HepG2 (cell line): ENCODE measurements at regions not wholly inside any gene's neighbourhood (a gene's known extent, or its start where the extent isn't known, plus 50 kb on each side); places are given as distances from the start of the nearest gene placed in this dataset.

Experiments used
- ATAC-seq: fragments of 200-7000 bp; cut with Tn5 transposase; 3 replicates; pipeline ENCODE4 v1.9.1; 2020; ENCODE audit warnings: mild to moderate bottlenecking, moderate library complexity
- BruUV-seq: library from RNA; stranded (reverse); fragments of 400-500 nt; replicated peaks from 2 replicates; lab custom pipeline; 2021; lab: Mats Ljungman, UMichigan
- CTCF ChIA-PET: fragments of 300-600 bp; formaldehyde crosslinking; extraction: SDS; loops from one replicate; lab custom pipeline; 2021; ENCODE audit warnings: low total read pairs, inconsistent platforms, low intra/inter-chr PET ratio; lab: Yijun Ruan, JAX
- POLR2A ChIA-PET: fragments of 350-600 bp; sonication (Branson Sonifier 250); formaldehyde crosslinking; loops from one replicate; lab custom pipeline; 2020; ENCODE audit warnings: antibody characterized with exemption, inconsistent platforms; lab: Yijun Ruan, JAX
- DNase-seq: peaks from one replicate; pipeline ENCODE4 v3.0.0-alpha.2; 2015; ENCODE audit warnings: low spot score
- FAIRE-seq: peaks from 3 replicates; lab custom pipeline; 2011; peaks lifted over from hg19 to GRCh38; lab: Jason Lieb, UNC
- H2AFZ ChIP-seq: one replicate; pipeline ENCODE4 v1.6.1; 2011; ENCODE audit warnings: low read length, inconsistent platforms
- H3K27ac ChIP-seq: fragments of 300-600 bp; 3 replicates; pipeline ENCODE4 v1.8.0; 2011; ENCODE audit warnings: mixed run types, mild to moderate bottlenecking, mixed read lengths, low read length, inconsistent platforms; ENCODE audit not compliant: insufficient read depth; ENCODE audit errors: extremely low read length
- H3K27me3 ChIP-seq, 2 experiments: fragments of 200-600 bp in 1 of 2; 2 replicates in 1 of 2; 3 replicates in 1 of 2; pipeline versions ENCODE4 v1.6.0 to v1.8.0; 2011; ENCODE audit warnings: low read length in 2 of 2, mild to moderate bottlenecking in 2 of 2, moderate library complexity in 2 of 2, inconsistent platforms in 1 of 2; ENCODE audit not compliant: insufficient read depth in 2 of 2, control insufficient read depth in 1 of 2
- H3K36me3 ChIP-seq, 2 experiments: fragments of 200-600 bp in 1 of 2; replicated peaks in 1 of 2; 2 replicates in 1 of 2; 3 replicates in 1 of 2; pipeline versions ENCODE4 v1.5.1 to v1.8.0; 2011; ENCODE audit warnings: low read length in 2 of 2, inconsistent platforms in 1 of 2; ENCODE audit not compliant: insufficient read depth in 2 of 2, control insufficient read depth in 1 of 2
- H3K4me1 ChIP-seq: 2 replicates; pipeline ENCODE4 v1.5.1; 2012; ENCODE audit warnings: low read length, inconsistent platforms; ENCODE audit not compliant: insufficient read depth
- H3K4me2 ChIP-seq: 2 replicates; pipeline ENCODE4 v1.6.0; 2011; ENCODE audit warnings: low read depth, low read length, inconsistent platforms
- H3K4me3 ChIP-seq, 3 experiments: fragments of 200-600 bp in 1 of 3; sonication (generic), shearing (Covaris generic) in 1 of 3; replicated peaks in 1 of 3; 2 replicates each; pipeline ENCODE4 v1.5.1; 2011 to 2016; ENCODE audit warnings: low read length in 3 of 3, inconsistent platforms in 2 of 3, low read depth in 2 of 3, mild to moderate bottlenecking in 2 of 3, control low read depth in 1 of 3, mixed read lengths in 1 of 3; ENCODE audit not compliant: insufficient read depth in 1 of 3
- H3K79me2 ChIP-seq: one replicate; pipeline ENCODE4 v1.6.1; 2011; ENCODE audit warnings: low read length, inconsistent platforms; ENCODE audit not compliant: insufficient read depth
- H3K9ac ChIP-seq: 2 replicates; pipeline ENCODE4 v1.6.0; 2011; ENCODE audit warnings: mild to moderate bottlenecking, low read depth, low read length, inconsistent platforms; ENCODE audit not compliant: insufficient read depth
- H3K9me3 ChIP-seq: 2 replicates; pipeline ENCODE4 v1.5.1; 2012; ENCODE audit warnings: mild to moderate bottlenecking, low read length
- H4K20me1 ChIP-seq: 2 replicates; pipeline ENCODE4 v1.6.0; 2011; ENCODE audit warnings: inconsistent platforms, mild to moderate bottlenecking, low read length, moderate library complexity; ENCODE audit not compliant: insufficient read depth
- CENPX ChIP-seq: sonication (generic); formaldehyde crosslinking; IDR thresholded peaks from 2 replicates; pipeline ENCODE4 v1.9.0; 2021; ENCODE audit warnings: mild to moderate bottlenecking, missing genetic modification reagents, moderate library complexity
- MED13 ChIP-seq: sonication (generic); formaldehyde crosslinking; IDR thresholded peaks from 2 replicates; pipeline ENCODE4 v1.5.0; 2020; ENCODE audit warnings: missing genetic modification reagents
- RBM22 ChIP-seq: fragments of 200-400 bp; formaldehyde crosslinking; optimal IDR thresholded peaks from 2 replicates; pipeline ENCODE3; 2017; ENCODE audit warnings: mild to moderate bottlenecking, low read length, moderate library complexity
- ZC3H4 ChIP-seq: sonication (generic); formaldehyde crosslinking; IDR thresholded peaks from 2 replicates; pipeline ENCODE4 v1.4.0; 2020; ENCODE audit warnings: missing genetic modification reagents, borderline replicate concordance
- ZNF331 ChIP-seq: sonication (generic); formaldehyde crosslinking; IDR thresholded peaks from 2 replicates; pipeline ENCODE4 v1.4.0; 2020; ENCODE audit warnings: missing genetic modification reagents
- ZNF333 ChIP-seq: sonication (generic); formaldehyde crosslinking; IDR thresholded peaks from 2 replicates; pipeline ENCODE4 v1.4.0; 2020; ENCODE audit warnings: mild to moderate bottlenecking, missing genetic modification reagents, borderline replicate concordance
- ZNF431 ChIP-seq: sonication (generic); formaldehyde crosslinking; IDR thresholded peaks from 2 replicates; pipeline ENCODE4 v1.9.0; 2022; ENCODE audit warnings: missing genetic modification reagents, low read depth, mild to moderate bottlenecking, borderline replicate concordance
- ZNF678 ChIP-seq: sonication (generic); formaldehyde crosslinking; IDR thresholded peaks from 2 replicates; pipeline ENCODE4 v1.4.0; 2020; ENCODE audit warnings: mild to moderate bottlenecking, missing genetic modification reagents
- WGBS: methylation state at CpG from one replicate; pipeline ENCODE4 v1.1.6; 2017; ENCODE audit warnings: low lambda C conversion rate; 5-methylcytosine and 5-hydroxymethylcytosine counted together
- in situ Hi-C: cut with HindIII; loops from 2 replicates; pipeline ENCODE4 v1.10.0; 2017; ENCODE audit warnings: low pct_unique_long_range_greater_than_20kb; ENCODE audit not compliant: extremely low pct_ligation_motif_present
- intact Hi-C: fragments of 100-400 bp; cut with micrococcal nuclease; formaldehyde crosslinking; loops from one replicate; pipeline ENCODE4 v1.10.0; 2022; ENCODE audit not compliant: unreplicated experiment
- TF ChIP-seq, protein P1 (sequence below): fragments of 450-650 bp; IDR thresholded peaks from 2 replicates; pipeline ENCODE4 v1.6.1; 2017; ENCODE audit warnings: mild to moderate bottlenecking
- TF ChIP-seq, protein P2 (sequence below): sonication (generic); formaldehyde crosslinking; IDR thresholded peaks from 2 replicates; pipeline ENCODE4 v1.4.0; 2020; ENCODE audit warnings: missing genetic modification reagents

GRCh38 chr7:69204943-69205342 is 393.3 kb upstream of the AUTS2 start:
- ChIA-PET CTCF (no interaction called here), POLR2A (no interaction called here)
- no peaks in the 10 kb centered on the region for H4K20me1 ChIP-seq
- peaks cover 23% of the 10 kb centered on the region for H3K9me3 ChIP-seq
- H3K27ac ChIP-seq: no peak overlapping the region
- FAIRE-seq: no peak
- no peaks in the 10 kb centered on the region for H3K79me2 ChIP-seq
- 0% methylated on average over 3 of the region's 3 CpGs for WGBS
- H3K9ac ChIP-seq: no peak overlapping the region
- no peak for DNase-seq
- H3K36me3 ChIP-seq: no peaks in the 10 kb centered on the region
- no peak for ATAC-seq
- no peaks in the 10 kb centered on the region for H3K27me3 ChIP-seq
- no peak overlapping the region for H3K4me3 ChIP-seq
- no peak for TF ChIP-seq ZNF333
- no peak for TF ChIP-seq ZNF678
- no peak overlapping the region for H3K4me2 ChIP-seq
- intact Hi-C loops: no loop called here
- H2AFZ ChIP-seq: no peak overlapping the region
- no peaks in the 10 kb centered on the region for H3K4me1 ChIP-seq
- no TSS peak for BruUV-seq
- in situ Hi-C loops: no loop called here

- ChIA-PET POLR2A (no interaction called here), CTCF (no interaction called here)
- H3K4me2 ChIP-seq: no peak overlapping the region
- no peaks in the 10 kb centered on the region for H3K4me1 ChIP-seq
- no peak overlapping the region for H3K27ac ChIP-seq
- no peak overlapping the region for H3K9ac ChIP-seq
- H4K20me1 ChIP-seq: no peaks in the 10 kb centered on the region
- peaks cover 16% of the 10 kb centered on the region; the same call in 1 of the 2 replicates for H3K9me3 ChIP-seq
- BruUV-seq: no TSS peak
- H2AFZ ChIP-seq: no peak overlapping the region
- intact Hi-C loops: no loop called here
- in situ Hi-C loops: no loop called here
- DNase-seq (no peak), ATAC-seq (no peak), FAIRE-seq (no peak)
- TF ChIP-seq, protein P1, sequence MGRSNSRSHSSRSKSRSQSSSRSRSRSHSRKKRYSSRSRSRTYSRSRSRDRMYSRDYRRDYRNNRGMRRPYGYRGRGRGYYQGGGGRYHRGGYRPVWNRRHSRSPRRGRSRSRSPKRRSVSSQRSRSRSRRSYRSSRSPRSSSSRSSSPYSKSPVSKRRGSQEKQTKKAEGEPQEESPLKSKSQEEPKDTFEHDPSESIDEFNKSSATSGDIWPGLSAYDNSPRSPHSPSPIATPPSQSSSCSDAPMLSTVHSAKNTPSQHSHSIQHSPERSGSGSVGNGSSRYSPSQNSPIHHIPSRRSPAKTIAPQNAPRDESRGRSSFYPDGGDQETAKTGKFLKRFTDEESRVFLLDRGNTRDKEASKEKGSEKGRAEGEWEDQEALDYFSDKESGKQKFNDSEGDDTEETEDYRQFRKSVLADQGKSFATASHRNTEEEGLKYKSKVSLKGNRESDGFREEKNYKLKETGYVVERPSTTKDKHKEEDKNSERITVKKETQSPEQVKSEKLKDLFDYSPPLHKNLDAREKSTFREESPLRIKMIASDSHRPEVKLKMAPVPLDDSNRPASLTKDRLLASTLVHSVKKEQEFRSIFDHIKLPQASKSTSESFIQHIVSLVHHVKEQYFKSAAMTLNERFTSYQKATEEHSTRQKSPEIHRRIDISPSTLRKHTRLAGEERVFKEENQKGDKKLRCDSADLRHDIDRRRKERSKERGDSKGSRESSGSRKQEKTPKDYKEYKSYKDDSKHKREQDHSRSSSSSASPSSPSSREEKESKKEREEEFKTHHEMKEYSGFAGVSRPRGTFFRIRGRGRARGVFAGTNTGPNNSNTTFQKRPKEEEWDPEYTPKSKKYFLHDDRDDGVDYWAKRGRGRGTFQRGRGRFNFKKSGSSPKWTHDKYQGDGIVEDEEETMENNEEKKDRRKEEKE: no peak
- TF ChIP-seq ZNF331 (CRISPR knock-in tag) (no peak), ZC3H4 (no peak), MED13 (CRISPR knock-in tag) (no peak), RBM22 (no peak), ZNF431 (CRISPR knock-in tag) (no peak), CENPX (CRISPR knock-in tag) (no peak)
- TF ChIP-seq, protein P2, sequence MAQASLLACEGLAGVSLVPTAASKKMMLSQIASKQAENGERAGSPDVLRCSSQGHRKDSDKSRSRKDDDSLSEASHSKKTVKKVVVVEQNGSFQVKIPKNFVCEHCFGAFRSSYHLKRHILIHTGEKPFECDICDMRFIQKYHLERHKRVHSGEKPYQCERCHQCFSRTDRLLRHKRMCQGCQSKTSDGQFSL (CRISPR knock-in tag): no peak
- H3K36me3 ChIP-seq: no peaks in the 10 kb centered on the region
- H3K4me3 ChIP-seq: no peak overlapping the region
- H3K27me3 ChIP-seq: no peaks in the 10 kb centered on the region
- no peaks in the 10 kb centered on the region for H3K79me2 ChIP-seq
These were observed 392.7 kb upstream of the AUTS2 start for GRCh38 chr7:69205581-69205980.
